Right kidney (tissue), 1 donor: ENCODE measurements at regions not wholly inside any gene's neighbourhood (a gene's known extent, or its start where the extent isn't known, plus 50 kb on each side); places are given as distances from the start of the nearest gene placed in this dataset.

Experiments used
- DNase-seq: peaks from one replicate; pipeline ENCODE4 v3.0.0-alpha.2; 2016

DNA sequence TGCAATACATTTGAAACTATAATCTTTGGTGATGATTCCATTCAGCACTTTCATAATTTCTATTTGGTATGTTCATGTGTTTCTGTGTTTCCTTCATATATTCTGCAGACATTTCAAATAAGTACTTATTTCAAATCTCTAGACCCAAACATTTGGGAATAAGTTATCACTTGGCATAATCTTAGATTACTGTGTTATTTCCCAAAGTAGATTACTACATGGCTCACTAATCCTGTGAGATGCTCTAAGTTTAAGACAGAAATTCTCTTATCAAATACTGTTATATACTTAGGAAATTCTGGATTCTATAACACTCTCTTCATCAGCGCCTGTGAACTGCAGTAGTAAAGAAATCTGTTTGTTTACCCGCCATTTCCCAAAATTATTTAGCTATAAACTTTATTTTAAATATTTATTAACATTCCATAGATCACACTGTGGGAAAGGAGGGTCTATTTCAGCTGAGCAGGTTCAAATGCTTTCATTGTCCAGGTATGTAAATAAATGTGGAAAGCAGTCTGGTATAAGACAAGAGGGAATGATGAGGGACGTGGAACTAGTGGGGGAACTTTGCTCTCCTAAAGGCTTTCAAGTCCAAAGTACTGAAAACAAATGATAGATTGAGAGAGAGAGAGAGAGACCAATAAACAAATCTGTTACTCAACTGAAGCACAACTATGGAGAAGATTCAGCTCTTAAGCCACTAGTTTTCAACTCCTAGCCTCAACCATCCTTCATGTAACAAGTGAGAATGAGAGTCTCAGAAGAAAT is 61.8 kb upstream of the TOM1L1 start:
- DNase-seq: no peak

GRCh38 chr17:54839447-54839846 is 61.2 kb upstream of the TOM1L1 start:
- no peak for DNase-seq

DNA sequence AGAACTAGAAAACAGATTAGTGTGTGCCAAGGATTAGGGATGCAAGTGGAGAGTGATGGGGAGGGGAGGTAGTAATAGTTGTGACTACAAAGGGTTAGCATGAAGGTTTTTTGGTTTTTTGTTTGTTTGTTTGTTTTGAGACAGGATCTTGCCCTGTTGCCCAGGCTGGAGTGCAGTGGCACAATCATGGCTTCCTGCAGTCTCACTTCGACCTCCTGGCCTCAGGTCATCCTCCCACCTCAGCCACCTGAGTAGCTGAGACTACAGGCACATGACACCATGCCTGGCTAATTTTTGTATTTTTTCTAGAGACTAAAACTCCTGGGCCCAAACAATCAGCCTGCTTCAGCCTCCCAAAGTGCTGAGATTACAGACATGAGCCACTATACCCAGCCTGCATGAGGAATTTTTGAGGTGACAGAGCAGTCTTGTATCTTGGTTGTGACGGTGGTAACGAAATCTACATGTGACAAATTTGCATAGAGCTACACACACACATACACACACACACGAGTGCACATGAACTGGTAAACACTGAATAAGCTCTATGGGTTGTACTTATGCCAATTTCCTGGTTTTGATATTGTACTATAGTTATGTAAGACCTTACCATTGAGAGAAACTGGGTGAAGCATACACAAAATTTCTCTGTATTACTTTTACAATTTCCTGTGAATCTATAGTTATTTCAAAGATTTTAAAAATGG is 59.6 kb upstream of the TOM1L1 start:
- no peak for DNase-seq

- no peak for DNase-seq
Measured at GRCh38 chr17:54841656-54842055, 59.0 kb upstream of the TOM1L1 start.

- DNase-seq: no peak
Measured at GRCh38 chr17:54844233-54844632, 56.4 kb upstream of the TOM1L1 start.

DNA sequence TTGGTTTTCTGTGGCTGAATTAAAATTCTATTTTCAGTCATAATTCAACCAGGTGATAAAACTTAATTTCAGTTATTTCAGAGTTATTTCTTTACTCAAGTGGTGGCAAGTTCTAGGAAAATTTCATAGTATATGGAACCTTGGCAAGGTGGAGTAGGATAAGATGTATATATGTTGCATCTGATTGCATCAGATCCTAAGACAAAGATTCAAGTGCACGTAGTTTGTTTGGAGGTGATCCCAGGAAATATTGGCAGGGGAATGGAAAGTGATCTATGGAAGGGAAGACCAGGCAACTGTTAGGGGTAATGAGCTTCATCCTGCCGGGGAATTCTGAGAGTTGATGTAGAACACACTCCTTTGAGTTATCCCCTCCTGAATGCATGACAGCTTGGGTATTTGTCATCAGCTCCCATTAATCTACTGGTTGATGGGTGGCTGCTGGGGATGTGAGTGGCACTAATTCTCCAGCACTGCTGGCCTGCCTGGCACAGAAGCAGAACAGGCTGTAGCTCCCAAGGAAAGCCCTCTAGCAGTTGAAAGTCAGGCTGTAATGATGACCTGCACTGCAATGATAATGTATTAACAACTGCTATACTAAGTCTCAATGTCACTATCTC is 52.2 kb upstream of the TOM1L1 start:
- no peak for DNase-seq

DNA sequence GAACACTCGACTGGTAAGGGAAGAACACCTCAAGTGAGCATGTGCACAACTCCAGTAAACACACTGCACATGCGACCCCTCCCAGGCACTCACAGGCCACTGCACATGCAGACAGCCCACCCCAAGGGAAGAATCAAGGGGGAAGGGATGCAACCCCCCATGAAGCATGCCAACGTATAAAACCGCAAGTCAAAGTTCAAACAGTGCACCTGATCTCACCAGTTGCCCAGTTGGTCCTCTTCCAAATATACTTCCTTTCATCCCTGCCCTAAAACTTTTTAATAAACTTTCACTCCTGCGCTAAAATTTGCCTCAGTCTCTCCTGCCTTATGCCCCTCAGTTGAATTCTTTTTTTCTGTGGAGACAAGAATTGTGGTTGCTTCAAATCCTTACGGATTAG is 51.0 kb upstream of the TOM1L1 start:
- DNase-seq: no peak
